Posterior cingulate gyrus (tissue), 11 donors: ENCODE measurements at regions not wholly inside any gene's neighbourhood (a gene's known extent, or its start where the extent isn't known, plus 50 kb on each side); places are given as distances from the start of the nearest gene placed in this dataset.

Experiments used
- DNase-seq, 10 donors: peaks; one replicate each; pipeline versions ENCODE4 v3.0.0 to v3.0.0-alpha.2; 2020 to 2021; ENCODE audit warnings: mixed read lengths in 3 of 10
- intact Hi-C: fragments of 100-400 bp; cut with DNase I; formaldehyde crosslinking; loops from one replicate; pipeline ENCODE4 v1.15.1; 2023

DNA sequence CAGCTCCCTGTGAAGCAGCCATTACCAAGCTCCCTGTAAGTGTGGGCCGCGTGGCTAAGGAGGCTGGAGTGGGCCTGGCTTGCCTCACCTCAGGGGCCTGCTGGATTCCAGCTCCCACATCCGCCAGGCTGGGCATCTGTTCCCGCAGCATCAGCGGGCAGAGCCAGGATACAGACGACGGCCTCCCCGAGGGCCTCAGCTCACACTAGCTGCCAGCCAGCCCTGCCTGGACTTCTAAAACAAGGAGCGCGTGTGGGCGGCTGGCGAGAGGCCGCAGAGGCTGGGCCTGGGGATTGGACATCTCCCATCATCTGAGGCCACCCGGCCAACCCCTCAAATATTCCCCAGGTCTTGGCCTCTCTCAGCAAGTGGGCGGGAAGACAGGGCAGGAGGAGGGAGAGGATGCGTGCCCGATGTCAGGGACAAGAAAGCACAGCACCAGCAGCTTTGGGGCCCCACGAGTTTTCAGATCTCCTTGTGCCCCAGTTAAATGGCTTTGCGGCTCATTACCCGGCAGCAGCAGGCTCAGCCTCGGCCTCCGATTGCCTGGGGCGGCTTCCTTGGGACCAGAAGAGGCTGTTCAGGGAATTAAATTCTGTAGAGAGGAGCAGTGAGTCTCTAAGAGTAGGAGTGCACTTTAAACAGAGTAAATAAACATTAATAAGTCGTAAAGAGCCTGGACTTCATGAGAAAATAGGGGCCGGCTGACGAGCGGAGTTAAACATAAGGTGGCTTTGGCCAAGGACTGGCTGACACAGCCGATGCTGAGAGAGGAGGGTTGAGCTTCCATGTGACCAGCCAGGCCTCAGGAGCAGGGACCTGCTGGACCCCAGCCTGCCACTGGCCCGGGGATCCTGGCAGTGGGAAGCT is 208.9 kb upstream of the C1orf174 start:
- intact Hi-C loops = no loop called here
- peak in 5 of 10 donors; percentile 18 to 84 (median 70) for DNase-seq

DNA sequence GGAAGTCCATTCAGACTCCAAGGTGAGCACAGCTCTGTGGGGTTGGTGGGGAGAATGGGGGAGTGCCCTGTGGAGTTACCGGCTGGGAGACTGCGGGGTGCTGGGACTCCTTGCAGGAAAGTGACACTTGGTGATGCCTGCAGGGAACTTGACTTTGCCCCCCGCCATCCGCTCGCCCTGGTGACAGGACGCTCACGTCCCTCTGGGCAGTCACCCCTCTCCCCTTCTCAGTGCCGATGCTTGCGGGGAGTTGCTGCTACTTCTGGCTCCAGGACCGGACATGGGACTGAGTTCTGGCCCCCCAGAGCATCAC is 209.5 kb upstream of the C1orf174 start:
- DNase-seq = peak in 2 of 10 donors; percentile 60 to 80
- intact Hi-C loops = no loop called here

DNA sequence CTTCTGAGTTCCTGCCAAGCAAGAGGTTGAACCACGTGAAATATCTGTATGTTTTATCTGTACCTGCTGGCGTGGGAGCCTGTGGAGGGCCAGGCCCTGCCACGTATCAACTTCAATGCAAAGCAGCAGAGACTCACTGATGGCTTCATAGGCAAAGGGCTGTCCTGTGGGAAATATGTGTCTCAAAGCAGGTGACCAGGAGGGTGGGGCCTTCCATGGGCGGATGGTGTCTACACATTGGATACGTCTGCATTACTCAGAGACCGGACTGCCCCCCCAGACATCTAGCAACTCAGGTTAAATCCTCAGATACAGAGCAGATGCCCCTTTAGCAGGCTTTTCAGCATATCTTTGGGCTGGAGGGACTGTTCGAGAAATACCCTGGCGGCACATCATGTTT is 210.8 kb upstream of the C1orf174 start:
- peak in 2 of 10 donors; percentile 24 to 48 for DNase-seq
- intact Hi-C loops = no loop called here

DNA sequence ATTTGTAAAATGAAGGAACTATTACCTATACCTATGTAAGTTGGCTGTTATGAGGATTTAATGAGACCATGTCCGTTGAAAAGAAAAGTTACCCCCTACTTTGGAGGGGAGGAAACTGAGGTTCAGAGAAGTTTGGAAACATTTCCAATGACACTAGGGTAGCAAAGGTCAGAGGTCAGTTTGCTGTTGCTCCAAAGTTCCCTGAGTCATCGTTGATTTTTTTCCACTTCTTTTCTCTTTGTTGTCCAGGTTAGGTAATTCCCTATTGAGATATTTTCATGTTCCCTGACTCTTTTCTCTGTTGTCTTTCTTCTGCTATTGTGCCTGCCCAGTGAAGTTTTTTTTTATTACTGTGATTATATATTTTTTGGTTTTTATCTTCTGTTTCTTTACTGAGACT is 213.8 kb upstream of the C1orf174 start:
- intact Hi-C loops = no loop called here

DNA sequence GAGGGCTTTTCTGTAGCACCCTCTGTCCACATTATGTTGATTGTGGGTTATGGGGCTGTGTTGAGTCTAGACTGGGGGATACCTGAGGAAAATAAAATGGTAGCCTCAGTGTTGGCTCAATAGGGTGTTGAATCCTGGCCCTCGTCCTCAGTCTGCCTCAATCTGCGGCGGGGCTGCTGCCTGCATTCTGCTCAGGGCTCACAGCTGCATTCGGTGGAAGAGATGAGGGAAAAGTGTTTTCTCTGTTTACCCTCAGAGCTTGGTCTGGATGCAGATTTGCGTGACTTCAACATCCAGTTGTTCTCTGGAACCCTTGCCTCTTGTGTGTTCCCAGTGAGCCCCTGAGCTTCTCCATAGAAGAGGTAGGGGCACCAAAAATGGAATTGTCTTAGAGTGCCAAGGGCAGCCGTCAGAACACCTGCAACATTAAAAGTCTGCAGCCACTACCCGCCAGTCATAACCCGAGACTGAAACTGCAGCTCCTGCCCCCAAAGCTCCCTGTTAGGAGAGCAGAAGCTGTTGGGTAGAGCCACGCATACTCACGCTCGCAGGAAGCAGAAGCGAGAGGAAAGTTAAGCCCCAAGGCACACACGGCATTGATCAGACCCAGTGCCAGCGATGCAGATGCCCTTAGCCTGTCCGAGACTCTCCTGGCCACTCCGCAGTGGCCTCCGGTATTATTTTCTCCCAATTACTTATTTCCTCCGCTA is 215.3 kb upstream of the C1orf174 start:
- peak in 1 of 10 donors; percentile 44 for DNase-seq
- intact Hi-C loops = no loop called here

More for the DNA sequence above, 213.8 kb upstream of the C1orf174 start:
- DNase-seq = no peak

DNA sequence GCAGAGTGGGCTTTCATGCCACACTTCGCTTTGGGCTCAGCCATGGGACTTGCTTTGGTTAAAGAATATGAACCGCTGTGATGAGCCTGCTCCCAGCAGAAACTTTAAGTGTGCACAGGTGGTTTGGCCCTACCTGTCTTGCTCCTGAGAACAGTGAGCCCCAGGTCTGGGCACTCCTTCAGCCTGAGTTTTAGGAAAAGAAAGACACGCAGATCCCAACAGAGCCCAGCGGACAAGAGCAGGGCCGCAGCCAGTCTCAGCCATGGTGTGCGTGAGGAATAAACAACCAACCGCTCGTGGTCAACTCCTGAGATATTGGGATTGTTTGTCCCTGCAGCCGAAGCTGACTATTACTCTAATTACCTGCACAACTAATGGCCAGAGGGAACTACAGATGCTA is 217.1 kb upstream of the C1orf174 start:
- intact Hi-C loops = no loop called here
- DNase-seq = peak in 1 of 10 donors; percentile 41

DNA sequence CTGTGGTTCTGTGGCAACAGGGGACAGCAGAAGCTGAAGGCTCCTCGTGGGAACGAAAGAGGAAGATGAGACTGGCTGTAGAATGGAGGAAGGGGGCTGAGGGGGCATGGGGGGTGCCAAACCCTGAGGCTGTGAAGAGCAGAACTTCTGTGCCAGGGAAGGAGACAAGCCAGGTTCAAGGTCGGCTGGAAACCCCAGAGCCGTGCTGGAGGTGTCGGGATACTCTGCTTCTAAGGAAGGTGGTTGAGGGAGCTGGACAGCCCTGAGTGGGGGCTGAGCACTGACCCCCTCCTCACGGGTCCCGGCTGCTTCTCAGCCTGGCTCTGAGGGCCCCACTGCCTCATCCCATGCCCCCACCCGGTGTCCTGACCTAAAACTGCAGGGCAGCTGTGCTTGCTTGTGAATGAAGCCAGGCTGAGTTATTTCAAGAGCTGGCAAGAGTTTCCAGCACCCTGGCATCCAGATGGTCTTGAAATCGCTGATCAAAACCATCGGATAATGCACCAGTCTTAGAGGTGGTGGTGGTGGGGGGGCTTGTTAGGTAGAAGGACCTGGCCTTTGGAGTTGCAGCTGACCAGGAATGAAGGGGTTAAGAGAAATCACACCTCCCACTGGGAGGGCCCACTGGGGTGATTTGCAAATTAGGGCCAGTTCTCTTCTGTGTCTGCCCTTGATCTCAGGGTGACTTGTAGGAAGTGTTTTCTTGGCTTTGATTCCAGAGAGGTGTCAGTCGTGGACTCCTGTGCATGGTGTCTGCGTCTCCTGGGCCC is 218.9 kb upstream of the C1orf174 start:
- intact Hi-C loops = no loop called here

DNA sequence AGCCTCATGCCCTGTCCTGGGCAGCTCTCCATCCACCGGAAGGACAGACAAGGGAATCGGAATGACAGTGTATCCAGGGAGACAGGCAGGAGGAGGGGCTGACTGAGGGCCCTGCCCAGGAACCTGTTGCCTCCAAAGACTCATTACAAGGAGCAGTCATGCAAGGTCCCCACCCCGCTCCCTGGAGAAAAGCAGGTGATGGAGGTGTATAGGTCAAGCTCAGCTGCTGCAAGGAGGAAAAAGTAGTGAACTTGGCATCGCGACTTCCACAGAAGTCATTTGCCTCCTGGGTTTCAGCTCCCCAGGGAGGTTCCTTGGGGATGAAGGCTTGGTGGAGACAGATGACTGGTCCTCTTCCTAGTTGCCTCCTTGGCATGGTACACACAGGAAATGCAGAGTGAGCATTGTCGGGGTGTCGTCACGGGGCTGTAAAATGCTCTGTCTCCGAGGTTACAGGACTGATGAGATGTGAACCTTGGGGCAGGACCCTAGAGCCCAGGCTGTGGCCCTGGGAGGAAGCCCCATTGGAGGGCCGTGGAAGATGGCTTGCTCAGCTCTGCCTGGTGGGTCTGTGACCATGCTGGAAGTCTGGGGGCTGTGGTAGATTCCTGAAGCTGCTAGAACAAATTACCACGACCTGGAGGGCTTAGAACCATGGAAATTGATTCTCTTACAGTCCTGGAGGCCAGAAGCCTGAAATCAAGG is 219.6 kb upstream of the C1orf174 start:
- intact Hi-C loops = no loop called here
- DNase-seq = peak in 1 of 10 donors; percentile 44

More for the DNA sequence above, 218.9 kb upstream of the C1orf174 start:
- DNase-seq = peak in 1 of 10 donors; percentile 67

DNA sequence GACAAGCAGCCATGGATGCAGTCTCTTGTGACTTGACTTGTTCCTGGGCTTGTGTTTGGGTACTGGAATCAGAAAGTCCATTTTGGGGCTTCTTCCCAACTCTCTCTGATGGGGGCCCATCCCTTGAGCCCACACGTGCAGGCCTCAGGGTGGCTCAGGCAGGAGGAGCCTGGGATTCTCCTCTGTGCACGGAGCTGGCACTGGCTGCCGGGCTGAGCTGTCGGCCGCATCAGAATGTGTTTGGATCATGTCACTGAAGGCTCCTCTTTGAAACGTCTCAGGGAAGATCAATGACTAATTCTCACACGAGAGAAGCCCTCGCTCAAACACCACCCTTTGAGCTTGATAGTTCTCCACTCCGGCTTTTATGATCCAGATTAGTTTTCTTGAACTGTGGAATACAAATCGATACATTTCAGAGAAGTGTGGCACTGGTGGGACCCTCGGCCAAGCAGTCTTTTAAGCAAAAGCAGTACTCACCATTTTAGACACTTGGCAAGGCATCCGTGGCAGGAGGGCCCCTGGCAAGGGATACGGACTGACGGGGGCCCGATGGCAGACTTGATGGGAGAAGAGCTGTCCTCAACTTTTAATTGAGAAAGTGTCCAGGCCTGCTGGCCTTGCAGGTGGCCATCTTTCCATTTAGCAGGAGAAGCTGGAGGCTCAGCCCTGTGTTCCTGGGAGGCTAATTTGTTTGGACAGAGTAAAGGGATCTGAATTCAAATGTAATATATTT is 220.7 kb upstream of the C1orf174 start:
- intact Hi-C loops = no loop called here
- peak in 1 of 10 donors; percentile 65 for DNase-seq

DNA sequence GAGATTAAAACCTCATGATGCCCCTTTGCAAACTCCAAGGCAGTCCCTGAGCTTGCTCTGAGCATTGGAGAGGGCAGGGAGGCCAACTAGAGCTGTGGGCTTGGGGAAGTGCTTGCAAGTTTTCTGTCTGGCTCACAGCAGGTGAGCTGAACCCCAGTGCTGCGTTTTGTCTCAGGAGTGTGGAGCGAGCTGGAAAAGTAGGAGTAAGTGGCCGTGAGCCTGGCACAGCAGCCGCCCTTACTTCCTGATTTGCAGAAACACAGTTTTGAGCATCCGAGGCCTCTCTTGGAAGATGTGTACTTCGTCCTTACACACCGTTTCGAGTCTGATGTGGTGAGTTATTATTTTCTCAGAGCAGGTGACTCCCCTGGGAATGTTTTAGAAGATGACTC is 221.2 kb upstream of the C1orf174 start:
- peak in 1 of 10 donors; percentile 43 for DNase-seq
- intact Hi-C loops = no loop called here

DNA sequence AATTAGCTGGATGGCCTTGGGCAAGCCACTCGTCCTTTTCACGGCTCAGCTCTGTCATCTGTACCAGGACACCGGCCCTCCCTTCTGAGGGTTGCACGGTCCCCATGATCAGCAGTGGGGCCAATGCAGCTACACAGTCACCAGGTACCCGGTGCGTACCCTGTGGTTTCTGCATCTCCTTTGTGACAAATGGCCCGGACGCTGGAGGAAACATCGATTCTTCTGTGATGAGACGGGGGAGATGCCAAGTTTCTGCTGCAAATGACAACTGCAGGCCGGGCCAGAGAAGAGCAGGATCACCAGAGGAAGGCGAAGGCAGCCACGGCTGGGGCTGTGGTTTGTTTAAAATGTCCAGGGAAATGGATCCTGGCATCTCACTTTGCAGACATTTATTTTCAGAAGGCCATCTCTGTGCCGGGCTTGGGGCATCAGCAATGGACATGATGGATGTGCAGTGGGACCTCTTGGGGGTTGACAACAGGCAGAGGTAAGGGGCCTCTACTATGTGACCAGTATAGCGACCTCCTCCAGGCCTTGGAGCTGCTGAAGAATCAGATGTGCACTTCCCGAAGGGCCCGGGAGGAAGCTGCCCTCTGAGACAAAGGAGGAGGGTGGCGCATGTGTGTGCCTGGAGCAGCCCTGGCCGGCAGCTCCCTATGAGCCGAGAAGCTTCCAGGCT is 221.9 kb upstream of the C1orf174 start:
- intact Hi-C loops = no loop called here

DNA sequence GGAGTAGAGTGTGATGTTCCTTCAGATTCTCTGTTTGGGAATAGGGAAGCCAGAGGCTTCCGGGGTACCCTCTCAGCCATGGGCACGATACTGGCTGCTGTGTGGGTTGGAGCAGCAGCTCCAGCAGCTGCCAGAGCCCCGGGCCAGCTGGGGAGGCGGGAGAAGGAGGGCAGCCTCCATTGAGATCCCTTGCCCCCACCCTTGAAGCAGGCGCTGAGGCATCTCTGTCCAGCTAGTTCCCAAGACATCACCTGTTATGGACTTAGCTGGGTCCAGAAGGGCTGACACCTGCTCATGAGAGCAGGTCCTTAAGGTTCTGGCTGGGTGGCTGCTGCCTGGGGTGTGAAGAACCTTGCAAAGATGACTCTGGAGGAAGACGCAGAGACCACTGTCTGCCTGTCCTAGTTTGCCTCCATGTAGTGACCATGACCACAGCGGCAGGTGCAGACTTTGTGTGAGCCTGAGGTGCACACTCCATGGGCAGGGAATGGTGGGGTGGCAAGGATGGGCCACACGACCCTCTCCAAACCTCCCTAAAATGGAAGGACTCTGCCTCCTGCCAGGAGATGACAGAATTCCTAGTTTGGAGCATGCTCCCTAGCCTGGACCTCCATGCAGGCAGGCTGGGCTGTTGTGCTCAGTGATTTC is 222.6 kb upstream of the C1orf174 start:
- intact Hi-C loops = no loop called here
- peak in 2 of 10 donors; percentile 42 to 65 for DNase-seq

More for the DNA sequence above, 221.9 kb upstream of the C1orf174 start:
- peak in 1 of 10 donors; percentile 24 for DNase-seq

DNA sequence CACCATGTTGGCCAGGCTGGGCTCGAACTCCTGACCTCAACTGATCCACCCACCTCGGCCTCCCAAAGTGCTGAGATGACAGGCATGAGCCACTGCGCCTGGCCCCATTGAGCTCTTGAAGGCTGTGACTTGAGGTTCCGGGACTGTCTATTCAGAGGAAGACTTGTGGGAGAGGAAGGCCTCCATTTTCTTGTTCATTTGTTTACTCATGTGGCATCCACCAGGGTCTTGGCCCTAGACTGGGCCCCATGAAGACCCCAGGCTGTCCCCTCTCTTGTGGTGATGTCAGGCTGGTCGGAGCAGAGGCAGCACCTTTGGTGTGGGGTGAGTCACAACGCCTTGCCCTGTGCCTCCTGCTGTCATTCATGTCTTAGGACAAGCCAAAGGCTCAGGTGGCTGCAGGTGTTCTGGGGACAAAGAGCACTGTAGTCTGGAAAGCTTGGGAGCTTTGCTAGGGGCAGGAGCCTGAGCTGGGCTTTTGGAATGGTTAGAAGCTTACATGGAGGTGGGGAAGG is 224.6 kb upstream of the C1orf174 start:
- intact Hi-C loops = no loop called here
- DNase-seq = peak in 1 of 10 donors; percentile 74

DNA sequence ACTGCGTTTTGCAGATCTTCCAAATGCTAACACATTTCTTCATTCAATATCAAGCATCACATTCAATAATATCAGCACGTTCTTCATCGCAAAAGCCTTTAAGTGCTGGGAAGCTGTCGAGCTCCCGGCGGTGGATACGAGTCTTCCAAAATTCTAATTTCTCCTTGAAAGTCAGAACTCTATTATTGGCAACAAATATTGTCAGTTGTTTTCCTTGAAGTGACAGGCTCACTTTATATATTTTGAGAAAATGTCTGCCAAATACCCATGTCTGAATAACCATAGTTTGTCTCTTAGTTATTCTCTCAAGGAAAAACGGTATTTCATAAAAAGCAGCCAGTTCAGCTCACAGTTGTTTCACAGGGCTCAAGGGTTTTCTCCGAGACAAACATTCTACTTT is 226.2 kb upstream of the C1orf174 start:
- peak in 1 of 10 donors; percentile 33 for DNase-seq
- intact Hi-C loops = no loop called here

DNA sequence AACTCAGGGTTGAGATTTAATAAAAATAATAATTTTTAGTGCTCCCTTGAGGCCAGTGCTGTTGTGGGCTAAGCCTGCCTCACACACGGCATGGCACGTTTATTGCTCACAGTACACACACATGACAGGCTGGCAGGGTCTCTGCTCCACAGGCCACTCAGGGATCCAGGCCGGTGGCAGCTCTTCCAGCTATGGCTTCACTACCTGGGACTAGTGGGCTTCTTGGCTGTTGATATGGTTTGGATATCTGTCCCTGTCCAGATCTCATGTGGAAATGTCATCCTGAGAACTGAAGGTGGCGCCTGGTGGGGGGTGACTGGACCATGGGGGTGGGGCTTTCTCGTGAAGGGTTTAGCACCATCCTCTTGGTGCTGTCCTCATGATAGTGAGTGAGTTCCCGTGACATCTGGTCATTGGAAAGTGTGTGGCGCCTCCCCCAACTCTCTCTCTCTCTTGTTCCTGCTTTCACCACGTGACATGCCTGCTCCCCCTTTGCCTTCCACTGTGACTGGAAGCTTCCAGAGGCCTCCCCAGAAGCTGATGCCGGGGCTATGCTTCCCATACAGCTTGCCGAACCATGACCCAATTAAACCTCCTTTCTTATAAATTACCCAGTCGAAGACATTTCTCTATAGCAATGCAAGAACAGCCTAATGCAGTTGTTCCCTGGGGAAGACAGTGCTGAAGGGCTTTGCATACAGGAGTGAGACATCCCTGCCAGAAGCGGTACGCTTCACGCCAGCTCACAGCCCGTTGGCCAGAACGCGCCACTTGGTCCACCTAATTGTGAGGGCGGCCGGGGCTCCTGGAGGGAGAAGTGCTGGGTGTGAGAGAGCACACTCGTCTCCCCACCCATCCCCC is 226.9 kb upstream of the C1orf174 start:
- DNase-seq = peak in 2 of 10 donors; percentile 55 to 81
- intact Hi-C loops = no loop called here

DNA sequence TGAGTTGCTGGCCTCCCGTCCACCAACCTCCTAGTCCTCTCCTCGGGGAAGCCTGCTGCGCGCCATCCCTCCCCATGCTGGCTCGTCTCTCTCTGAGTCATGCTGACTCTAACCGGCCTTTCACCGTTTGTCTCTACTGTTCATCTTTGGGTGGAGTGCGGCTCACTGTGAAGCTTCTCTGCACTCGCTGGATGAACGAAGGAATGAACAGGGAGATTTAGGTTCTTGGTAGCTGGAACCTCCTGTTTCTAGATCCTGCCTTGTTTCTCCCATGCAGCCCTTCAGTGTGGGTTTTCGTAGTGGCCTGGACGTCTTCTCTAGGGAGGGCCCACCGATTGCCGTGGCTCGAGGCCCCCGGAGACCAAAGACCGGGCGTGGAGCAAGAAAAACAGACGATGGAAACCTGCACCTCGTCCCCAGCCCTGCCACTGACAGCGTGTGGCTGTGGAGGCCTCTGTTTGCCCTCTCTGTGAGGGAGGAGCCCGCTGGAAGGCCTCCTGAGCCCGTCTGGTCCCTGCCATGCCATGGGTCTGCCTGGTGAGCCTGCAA is 227.6 kb upstream of the C1orf174 start:
- intact Hi-C loops = no loop called here
- peak in 1 of 10 donors; percentile 15 for DNase-seq

DNA sequence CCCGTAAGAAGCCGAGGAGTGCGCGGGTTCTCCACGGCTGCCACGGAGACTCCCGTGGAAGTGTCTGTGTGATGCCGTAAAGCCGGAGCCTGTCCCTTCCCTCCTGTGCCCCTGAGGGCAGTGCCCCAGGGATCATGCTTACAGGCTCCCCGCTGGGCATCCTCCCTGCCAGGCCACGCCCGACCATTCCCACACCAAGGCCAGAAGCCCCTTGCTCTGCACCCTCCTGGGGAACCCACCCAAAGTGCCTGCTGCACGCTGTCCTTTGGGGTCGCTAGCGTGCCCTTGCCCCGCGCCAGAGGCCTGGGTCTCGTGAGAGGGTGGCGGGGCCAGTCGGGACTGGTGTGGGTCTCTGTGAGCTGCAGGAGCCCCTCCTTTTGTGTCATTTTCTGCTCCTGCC is 228.5 kb upstream of the C1orf174 start:
- intact Hi-C loops = no loop called here
- peak in 2 of 10 donors; percentile 60 to 80 for DNase-seq
